EL (cell line): ENCODE measurements at regions not wholly inside any gene's neighbourhood (a gene's known extent, or its start where the extent isn't known, plus 50 kb on each side); places are given as distances from the start of the nearest gene placed in this dataset.
"Not testable (repeated sequence)": the region's sequence is repeated elsewhere in the genome, so short reads cannot be mapped to it uniquely, and the experiment has no call there.

Experiments
- DNase-seq: peaks from one replicate; pipeline ENCODE4 v3.0.0-alpha.2; 2016

DNA sequence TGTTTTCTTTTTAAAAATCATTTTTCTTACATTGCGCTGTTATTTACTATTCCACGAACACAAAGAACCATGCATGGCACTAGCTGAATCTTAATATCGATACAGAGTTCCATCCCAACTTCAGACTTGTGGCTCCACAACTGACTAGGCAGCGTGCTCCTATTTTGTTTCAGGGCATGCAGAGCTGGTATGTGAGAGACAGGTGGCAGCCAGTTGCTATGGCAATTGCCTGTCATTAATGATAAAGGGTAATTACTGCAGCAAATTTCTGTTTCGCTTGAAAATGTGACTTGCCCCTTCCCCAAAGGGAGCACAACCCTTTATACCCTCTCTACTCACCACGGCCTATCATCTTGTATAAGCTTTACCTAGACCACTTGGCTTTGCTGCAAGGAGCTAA, 113.1 kb upstream of the G2E3 start:
- no peak for DNase-seq

DNA sequence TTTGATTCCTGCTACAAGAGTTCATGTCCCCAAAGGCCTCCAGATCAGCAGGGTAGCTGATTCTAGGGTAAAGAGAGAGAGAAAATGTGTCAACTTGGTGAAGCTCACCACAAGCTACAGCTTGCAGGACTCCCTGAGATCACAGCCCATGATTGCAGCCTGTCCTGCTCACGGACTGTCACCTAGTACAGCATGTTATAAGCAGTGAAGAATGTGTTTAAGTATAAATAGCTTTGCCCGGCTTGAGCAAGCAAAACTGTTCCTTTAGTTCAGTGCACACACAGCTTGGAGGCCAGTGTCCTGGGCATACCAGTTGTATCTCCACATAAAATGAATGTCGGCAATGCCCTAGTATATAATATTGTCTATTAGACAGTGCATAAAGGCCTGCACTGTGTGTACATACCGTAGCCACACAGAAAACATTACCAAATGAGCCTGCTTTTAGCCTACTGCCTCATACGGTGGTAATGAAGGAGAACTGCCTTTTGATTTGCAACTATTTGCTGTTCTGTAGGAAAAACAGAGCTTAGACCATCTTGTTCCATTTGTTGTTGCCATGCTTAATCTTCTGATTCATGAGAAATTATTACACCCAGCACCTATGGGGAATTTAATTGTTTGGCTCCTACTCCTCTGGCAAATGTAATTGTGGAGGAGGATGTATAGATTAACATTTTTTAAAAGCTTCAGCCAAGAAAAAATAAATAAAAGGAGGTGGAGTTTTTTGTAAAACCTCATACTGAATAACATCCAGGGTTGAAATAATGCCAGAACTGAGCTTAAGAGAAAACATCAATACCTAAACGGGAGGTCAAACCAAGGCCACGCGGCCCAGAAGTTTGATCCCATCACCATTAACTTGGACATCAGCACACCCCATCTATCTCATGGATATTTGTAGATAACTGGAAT, 108.1 kb upstream of the G2E3 start:
- DNase-seq, result no peak

DNA sequence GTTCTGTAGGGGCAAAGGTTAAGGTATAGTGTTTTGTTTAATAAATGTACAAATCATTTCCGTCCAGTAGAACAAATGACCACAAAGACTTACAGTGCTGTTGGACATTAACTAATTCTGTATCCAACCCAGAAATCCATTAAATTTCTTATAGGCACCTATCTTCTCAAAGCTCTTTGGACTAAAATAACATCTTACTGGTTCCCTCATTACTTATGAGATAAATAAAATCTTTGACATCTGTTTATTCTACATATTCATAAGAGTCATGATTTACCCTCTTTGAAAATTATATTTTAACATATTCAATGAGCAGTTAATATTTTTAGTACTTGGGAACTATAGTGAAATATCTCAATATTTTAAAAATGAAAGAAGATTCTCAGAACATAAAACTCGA, 102.7 kb upstream of the G2E3 start:
- DNase-seq, result no peak

DNA sequence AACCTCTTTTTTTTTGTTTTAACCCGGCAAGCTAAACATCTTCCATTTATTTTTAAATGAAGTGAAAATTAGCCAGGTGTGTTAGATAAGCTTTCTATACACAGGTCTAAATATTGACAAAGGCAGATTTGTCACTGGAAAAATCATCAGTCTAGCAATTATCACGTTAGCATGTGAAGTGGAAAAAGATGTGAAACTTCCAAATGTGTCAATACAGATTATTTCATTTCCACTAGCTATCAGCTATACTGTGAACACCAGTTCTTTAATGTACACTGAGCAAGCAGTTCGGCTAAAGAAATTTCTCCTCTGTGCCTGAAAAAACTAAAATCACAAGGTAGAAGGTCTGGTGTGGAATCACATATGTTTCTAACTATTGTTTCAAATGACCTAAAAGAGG, 96.6 kb upstream of the G2E3 start:
- DNase-seq, result no peak

DNA sequence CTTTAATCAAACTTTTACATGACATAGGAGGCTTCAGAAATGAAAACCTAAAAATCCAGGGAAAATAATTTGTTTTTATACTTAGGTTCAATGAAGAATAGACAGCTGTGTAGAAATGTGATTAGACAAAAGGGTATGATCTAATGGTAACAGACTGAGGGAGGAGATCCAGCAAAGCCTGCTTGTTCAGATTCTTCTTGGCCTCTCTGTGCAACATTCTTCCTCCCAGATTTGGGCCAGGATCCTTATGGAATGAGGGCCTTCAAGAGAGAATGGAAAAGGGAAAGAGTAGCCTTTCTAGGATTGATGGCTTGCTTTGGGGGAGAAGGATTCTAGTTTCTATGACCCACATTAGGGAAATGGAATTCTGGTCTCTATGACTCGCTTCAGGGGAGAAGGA, 94.5 kb upstream of the G2E3 start:
- no peak for DNase-seq

DNA sequence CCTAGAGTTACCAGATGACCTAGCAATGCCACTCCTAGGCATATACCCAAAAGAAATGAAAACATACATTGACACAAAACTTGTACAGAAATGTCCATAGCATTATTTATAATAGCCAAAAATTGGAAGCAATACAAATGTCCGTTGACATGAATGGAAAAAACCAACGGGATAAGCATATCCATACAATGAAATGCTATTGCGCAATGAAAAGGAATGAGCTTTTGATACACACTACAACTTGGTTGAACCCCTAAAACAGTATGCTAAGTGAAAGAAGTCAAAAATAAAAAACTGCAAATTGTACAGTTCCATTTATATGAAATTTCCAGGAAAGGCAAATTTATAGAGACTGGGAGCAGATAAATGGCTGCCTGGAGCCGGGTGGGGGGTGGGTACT, 90.6 kb upstream of the G2E3 start:
- DNase-seq, result no peak

DNA sequence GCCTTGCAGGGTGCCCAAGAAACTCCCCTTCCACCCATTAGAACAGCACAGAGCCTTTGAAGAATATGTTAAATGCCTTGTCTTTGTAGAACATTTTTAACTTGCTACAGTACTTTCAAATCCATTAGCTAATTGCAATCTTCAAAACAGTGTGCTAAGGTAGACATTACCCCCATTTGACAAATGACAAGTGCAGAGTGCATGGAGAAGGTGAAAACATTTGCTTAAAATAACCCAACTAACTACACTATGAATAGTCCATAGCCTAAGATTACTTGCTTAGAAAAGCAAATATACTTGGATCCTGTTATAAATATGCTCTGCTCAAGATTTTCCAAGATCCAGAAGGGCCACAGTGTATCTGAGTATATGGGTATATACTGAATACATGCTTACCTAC, 87.0 kb upstream of the G2E3 start:
- DNase-seq, result no peak

DNA sequence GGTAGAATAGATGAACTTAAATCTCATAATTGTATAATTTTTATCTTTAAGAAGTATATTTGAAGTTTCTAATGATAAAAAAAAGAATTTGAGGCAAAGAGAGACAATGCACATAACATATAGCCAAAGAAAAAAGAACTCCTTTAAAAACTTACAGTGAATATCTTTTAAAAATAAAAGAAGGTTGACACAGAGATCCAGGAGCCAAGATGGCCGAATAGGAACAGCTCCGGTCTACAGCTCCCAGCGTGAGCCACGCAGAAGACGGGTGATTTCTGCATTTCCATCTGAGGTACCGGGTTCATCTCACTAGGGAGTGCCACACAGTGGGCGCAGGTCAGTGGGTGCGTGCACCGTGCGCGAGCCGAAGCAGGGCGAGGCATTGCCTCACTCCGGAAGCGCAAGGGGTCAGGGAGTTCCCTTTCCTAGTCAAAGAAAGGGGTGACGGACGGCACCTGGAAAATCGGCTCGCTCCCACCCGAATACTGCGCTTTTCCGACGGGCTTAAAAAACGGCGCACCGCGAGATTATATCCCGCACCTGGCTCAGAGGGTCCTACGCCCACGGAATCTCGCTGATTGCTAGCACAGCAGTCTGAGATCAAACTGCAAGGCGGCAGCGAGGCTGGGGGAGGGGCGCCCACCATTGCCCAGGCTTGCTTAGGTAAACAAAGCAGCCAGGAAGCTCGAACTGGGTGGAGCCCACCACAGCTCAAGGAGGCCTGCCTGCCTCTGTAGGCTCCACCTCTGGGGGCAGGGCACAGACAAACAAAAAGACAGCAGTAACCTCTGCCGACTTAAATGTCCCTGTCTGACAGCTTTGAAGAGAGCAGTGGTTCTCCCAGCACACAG, 84.9 kb upstream of the G2E3 start:
- DNase-seq, result not testable (repeated sequence)

DNA sequence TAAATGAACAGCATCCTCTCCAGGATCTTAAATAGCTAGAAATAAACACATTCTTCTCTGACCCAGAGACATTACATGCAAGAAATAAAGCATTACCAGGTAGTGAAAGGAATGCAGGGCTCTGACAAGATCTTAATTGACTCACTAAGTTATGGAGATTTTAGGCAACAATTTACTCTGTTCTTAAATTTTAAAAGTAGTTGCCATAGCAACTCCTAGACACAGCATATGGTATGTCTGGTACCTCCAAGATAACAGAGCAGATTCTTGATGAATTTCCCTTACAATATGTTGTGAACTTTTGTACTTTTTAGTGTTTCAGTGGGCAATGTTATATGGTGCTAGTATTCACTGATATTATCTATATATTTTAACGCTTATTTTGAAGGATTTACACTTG, 76.7 kb upstream of the G2E3 start:
- no peak for DNase-seq

DNA sequence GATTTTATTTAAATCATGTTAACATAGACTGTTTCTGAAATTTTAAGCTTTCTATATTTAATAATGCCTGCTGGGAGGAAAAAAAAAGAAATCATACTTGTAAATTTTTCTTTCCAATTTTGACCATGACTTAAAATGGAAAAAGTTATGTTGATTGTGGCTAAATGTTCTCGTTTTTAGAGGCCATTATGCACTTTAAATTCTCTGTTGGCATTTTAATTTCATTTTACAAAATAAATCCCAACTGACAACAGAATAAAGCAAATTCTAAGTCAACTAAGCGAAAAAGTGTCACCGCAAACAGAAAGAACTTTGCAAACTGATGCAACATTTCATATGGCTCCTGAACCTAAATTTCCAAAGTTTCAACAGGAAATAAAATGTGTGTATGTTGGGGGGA, 74.8 kb upstream of the G2E3 start:
- no peak for DNase-seq

DNA sequence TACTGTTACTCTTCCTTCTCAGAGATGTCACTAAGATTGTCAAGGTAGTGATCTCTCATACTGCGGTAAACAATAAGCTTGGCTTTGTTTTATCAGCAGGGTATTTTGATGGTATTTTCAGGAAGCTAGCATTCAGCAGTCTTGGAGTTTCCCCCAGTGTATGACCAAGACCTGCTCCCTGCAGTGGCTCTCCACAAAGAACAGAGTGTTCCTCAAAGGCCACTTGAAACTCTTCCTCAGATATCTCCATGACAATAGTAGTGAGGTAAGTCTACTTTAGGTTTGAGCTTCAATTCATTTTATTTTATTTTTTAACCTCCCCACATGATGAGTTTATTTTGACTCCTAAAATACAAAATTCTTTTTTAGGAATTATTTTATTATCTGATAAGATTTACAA, 74.0 kb upstream of the G2E3 start:
- DNase-seq, result no peak

DNA sequence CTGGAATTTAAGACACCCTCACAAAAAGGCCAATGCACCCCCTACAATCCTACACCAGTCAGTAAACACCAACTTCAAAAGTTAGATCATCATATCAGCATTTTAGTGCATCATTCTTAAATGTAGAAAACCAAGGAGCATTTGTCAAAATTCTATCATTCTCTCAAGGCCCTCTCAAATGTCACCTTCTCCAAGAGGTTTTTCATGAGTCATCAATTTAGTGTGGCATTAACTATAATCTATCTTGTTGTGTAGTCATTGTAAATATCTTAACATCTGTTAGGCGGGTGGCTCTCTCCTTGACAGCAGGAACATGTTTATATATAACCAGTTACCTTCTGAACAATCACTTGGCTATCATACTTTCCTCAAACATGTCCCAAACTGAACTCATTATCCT, 62.1 kb upstream of the G2E3 start:
- no peak for DNase-seq

DNA sequence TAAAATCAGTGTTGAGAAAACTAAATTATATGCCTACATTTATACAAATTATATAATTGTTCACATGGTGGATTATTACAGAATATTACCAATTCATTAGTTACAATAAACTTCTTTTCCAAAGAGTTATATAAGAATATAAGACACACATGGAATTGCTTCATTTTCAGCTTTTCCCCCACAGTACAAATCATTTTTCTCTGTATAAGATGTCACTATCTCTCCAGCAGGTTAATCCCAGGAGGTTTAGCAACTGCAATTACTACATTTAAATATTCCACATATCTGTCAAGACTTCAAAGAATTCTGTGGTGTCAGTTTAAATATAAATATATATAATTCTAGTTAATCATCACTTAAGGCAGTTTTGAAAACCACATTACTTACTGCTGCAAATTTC, 59.6 kb upstream of the G2E3 start:
- no peak for DNase-seq

DNA sequence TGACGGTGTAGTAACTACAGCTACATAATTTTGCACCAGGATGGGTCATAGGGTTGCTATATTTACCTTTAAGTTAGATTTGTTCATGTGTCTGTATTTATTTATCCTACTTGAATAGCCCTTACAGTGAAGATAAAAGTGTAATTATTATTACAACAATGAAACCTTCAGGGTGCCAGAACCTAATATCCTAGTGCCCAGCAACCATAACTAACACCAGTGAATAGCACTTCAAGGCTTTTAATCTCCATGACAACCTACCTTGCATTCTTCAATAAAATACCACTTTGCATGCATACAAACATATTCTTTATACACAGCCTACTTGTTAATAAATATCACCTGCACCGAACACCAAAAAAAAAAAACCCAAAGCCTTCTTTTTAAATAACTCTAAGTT, 58.7 kb upstream of the G2E3 start:
- no peak for DNase-seq

DNA sequence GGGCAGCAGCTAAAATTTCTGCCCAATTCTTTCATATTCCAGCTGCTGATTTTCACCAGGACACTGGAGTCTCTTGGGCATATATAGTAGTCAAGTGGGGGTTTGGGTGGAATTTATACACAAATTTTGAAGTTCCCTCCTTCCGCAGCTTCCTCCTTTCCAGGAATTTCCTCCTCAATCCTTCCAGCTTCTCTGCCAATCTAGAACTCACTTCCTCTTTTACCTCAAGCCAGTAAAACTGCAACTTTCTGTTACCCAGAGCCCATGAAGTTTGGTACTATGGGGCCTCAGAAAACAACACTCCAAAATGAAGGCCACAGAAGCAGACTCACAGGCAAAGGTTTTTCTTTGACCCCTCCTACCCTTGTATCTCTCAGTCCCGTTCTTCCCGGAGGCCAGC, 51.7 kb upstream of the G2E3 start:
- DNase-seq, result no peak
